Epithelial cell of proximal tubule (primary cell): ENCODE measurements at regions not wholly inside any gene's neighbourhood (a gene's known extent, or its start where the extent isn't known, plus 50 kb on each side); places are given as distances from the start of the nearest gene placed in this dataset.
"Not testable (repeated sequence)": the region's sequence is repeated elsewhere in the genome, so short reads cannot be mapped to it uniquely, and the experiment has no call there.

Experiments
- DNase-seq: peaks from one replicate; pipeline ENCODE4 v3.0.0-alpha.2; 2011; ENCODE audit warnings: low read depth
- H3K4me3 ChIP-seq: 2 replicates; pipeline ENCODE4 v1.5.1; 2011; ENCODE audit warnings: low read depth, mild to moderate bottlenecking, low read length
- CTCF ChIP-seq: conservative IDR thresholded peaks from 2 replicates; pipeline ENCODE4 v1.5.1; 2012; ENCODE audit warnings: low read depth, mild to moderate bottlenecking, low read length

- not testable (repeated sequence) for H3K4me3 ChIP-seq, DNase-seq
Observed at GRCh38 chr4:9505341-9505740, 61.1 kb downstream of the DEFB131A start.

DNA sequence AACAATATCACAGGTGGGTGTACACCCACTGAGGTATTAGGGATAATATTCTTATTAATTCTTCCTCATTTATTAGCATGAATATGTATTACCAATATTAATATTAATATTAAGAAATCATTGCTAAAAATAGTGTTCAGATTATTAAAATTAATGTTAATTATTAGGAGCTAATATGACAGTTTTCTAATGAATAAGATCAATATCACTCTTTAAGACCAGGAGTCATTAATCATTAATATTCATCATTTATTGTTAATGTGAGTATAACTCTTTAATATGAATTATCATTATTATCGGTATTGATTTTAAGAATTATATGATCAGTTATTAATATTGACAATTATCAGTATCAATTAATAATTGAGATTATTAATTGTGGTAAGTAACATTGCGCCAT lies 62.5 kb downstream of the DEFB131A start:
- not testable (repeated sequence) for H3K4me3 ChIP-seq, DNase-seq

- DNase-seq, H3K4me3 ChIP-seq: not testable (repeated sequence)
Observed at GRCh38 chr4:9512941-9513340, 68.7 kb downstream of the DEFB131A start.

- not testable (repeated sequence) for H3K4me3 ChIP-seq, DNase-seq
Observed at GRCh38 chr4:9519631-9520030, 75.4 kb downstream of the DEFB131A start.

DNA sequence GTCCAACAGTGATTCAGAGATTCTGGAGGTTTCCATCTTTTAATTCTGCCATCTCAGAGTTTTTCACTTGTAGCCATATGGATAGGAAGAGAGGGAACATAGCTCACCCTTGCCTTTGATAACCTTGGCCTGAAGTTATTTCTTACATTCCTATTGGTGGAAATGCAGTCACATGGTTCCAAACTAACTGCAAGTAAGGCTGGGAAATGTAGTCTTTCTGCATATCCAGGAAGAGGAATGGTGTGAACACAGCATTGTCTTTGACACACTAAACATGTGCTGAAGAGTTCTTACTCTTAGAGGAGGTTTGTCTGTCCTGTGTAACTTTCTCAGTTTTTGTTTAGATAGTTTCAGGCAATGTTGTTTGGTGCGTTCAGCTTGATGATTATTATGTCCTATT lies 78.7 kb downstream of the DEFB131A start:
- DNase-seq, result not testable (repeated sequence)

GRCh38 chr4:9524406-9524805 lies 80.2 kb downstream of the DEFB131A start:
- not testable (repeated sequence) for H3K4me3 ChIP-seq, DNase-seq

More for the DNA sequence above, 78.7 kb downstream of the DEFB131A start:
- not testable (repeated sequence) for H3K4me3 ChIP-seq

GRCh38 chr4:9532134-9532862 lies 88.1 kb downstream of the DEFB131A start:
- peak; percentile 2 for DNase-seq
- peak overlapping the region; percentile 79 for H3K4me3 ChIP-seq
- peak; percentile 53 for TF ChIP-seq CTCF

GRCh38 chr4:9532863-9533192 lies 88.6 kb downstream of the DEFB131A start:
- DNase-seq, result not testable (repeated sequence)
- H3K4me3 ChIP-seq, result peak overlapping the region; percentile 79

- not testable (repeated sequence) for H3K4me3 ChIP-seq, DNase-seq
Observed at GRCh38 chr4:9537101-9537500, 92.9 kb downstream of the DEFB131A start.

- H3K4me3 ChIP-seq, DNase-seq: not testable (repeated sequence)
Observed at GRCh38 chr4:9539939-9540520, 95.8 kb downstream of the DEFB131A start.

GRCh38 chr4:9541388-9541915 lies 97.2 kb downstream of the DEFB131A start:
- not testable (repeated sequence) for H3K4me3 ChIP-seq, DNase-seq

DNA sequence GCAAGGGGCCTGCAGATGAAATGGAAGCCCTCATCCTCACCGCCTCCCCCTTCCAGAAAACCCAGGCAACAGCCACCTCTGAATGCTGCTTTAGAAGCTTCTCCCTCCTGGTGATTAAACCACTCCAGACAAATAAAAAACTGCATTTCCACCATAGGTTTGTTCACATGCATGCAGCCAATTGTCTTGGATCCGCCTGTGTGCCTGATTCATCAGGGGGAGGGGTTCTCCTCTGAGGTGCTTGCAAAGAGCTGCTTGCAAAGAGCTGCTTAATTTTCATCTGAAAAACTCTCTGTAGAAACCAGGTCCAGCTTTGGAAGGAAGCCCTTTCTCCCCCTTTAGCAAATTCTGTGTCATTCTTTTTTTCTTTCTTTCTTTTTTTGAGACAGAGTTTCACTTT lies 100.6 kb downstream of the DEFB131A start:
- not testable (repeated sequence) for DNase-seq

GRCh38 chr4:9547470-9547869 lies 103.3 kb downstream of the DEFB131A start:
- DNase-seq, H3K4me3 ChIP-seq: not testable (repeated sequence)

More for the DNA sequence above, 100.6 kb downstream of the DEFB131A start:
- H3K4me3 ChIP-seq, result not testable (repeated sequence)

- not testable (repeated sequence) for DNase-seq, H3K4me3 ChIP-seq
Observed at GRCh38 chr4:9556076-9556475, 111.9 kb downstream of the DEFB131A start.
